Peyer's patch (tissue), 4 donors: ENCODE measurements at regions not wholly inside any gene's neighbourhood (a gene's known extent, or its start where the extent isn't known, plus 50 kb on each side); places are given as distances from the start of the nearest gene placed in this dataset.

Experiments
- POLR2A ChIP-seq, 2 donors: fragments of 450-650 bp; IDR thresholded peaks; one replicate each; pipeline ENCODE4 v1.5.1; 2017; ENCODE audit warnings: antibody characterized with exemption in 2 of 2, mild to moderate bottlenecking in 2 of 2, moderate library complexity in 2 of 2
- TF ChIP-seq, protein P1 (sequence below), 6 experiments: fragments of 450-650 bp in 4 of 6; fragments of 200-600 bp in 2 of 6; sonication (generic) in 1 of 6; IDR thresholded peaks; one replicate each; pipeline ENCODE4 v1.5.1; 2017 to 2019; ENCODE audit warnings: antibody characterized with exemption in 6 of 6, mild to moderate bottlenecking in 3 of 6, moderate library complexity in 1 of 6

DNA sequence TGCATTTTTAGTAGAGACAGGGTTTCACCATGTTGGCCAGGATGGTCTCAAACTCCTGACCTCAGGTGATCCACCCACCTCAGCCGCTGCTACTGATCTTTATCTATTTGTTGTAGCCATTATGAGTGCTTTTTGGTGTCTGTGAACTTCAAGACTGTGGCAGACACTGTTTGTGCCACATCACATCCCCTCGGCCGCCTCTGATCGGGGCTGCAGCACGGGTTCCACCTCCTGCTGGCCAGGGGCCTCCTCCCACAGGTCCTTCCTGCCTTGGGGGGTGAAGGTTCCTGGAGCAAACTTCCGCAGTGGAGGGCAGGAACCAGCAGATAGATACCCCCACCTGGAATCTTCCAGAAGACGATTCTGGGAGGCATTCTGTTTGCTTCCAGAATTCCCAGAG lies 98.5 kb downstream of the C9orf50 start:
- TF ChIP-seq, protein P1, sequence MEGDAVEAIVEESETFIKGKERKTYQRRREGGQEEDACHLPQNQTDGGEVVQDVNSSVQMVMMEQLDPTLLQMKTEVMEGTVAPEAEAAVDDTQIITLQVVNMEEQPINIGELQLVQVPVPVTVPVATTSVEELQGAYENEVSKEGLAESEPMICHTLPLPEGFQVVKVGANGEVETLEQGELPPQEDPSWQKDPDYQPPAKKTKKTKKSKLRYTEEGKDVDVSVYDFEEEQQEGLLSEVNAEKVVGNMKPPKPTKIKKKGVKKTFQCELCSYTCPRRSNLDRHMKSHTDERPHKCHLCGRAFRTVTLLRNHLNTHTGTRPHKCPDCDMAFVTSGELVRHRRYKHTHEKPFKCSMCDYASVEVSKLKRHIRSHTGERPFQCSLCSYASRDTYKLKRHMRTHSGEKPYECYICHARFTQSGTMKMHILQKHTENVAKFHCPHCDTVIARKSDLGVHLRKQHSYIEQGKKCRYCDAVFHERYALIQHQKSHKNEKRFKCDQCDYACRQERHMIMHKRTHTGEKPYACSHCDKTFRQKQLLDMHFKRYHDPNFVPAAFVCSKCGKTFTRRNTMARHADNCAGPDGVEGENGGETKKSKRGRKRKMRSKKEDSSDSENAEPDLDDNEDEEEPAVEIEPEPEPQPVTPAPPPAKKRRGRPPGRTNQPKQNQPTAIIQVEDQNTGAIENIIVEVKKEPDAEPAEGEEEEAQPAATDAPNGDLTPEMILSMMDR (IDR thresholded peaks at IDR 0.05) = no peak
- no peak for TF ChIP-seq POLR2A (IDR thresholded peaks at IDR 0.05)
